GM12874 (cell line): ENCODE measurements at regions not wholly inside any gene's neighbourhood (a gene's known extent, or its start where the extent isn't known, plus 50 kb on each side); places are given as distances from the start of the nearest gene placed in this dataset.

Source experiments
- TF ChIP-seq, protein P1 (sequence below): IDR thresholded peaks from 2 replicates; pipeline ENCODE4 v1.5.1; 2011; ENCODE audit warnings: low read depth, mild to moderate bottlenecking, control low read depth, low read length, moderate library complexity; ENCODE audit not compliant: insufficient read depth

DNA sequence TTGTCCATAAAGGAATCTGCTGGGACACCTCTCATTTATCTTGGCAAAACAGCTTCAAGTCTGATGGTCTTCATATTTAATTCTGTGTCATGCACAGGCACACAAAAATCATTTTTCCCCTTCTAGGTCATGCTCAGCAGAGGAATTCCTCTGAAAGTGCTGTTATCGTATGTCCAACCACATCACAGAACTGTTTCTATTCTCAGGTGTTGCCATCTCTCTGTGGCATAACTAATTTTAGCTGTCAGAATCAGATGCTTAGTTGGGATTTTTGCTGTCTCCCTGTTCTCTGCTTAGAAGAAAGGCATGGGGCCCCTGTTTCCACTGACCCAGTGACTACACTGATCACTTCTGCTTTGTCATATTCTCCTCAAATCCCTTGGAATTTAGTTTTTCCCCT is 608.0 kb upstream of the EPHA7 start:
- TF ChIP-seq, protein P1, sequence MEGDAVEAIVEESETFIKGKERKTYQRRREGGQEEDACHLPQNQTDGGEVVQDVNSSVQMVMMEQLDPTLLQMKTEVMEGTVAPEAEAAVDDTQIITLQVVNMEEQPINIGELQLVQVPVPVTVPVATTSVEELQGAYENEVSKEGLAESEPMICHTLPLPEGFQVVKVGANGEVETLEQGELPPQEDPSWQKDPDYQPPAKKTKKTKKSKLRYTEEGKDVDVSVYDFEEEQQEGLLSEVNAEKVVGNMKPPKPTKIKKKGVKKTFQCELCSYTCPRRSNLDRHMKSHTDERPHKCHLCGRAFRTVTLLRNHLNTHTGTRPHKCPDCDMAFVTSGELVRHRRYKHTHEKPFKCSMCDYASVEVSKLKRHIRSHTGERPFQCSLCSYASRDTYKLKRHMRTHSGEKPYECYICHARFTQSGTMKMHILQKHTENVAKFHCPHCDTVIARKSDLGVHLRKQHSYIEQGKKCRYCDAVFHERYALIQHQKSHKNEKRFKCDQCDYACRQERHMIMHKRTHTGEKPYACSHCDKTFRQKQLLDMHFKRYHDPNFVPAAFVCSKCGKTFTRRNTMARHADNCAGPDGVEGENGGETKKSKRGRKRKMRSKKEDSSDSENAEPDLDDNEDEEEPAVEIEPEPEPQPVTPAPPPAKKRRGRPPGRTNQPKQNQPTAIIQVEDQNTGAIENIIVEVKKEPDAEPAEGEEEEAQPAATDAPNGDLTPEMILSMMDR, result no peak

DNA sequence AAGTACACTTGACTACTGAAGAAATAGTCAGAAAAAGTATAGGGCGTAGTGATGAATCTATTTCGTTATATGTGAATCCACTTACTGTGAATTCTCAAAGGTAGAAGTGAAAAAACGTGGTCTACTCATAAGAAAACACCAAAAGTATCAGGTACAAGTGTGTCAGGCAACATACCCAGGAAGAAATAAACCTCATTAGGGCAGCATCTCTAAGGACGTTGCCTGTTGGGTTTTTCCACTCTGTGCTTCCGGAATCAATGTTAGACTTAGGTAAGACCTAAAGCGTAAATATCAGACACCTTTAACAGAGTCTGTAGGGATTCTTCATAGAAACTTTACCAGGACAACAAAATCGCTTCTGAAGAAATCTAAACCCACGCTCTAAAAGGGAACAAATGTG is 607.2 kb upstream of the EPHA7 start:
- TF ChIP-seq, protein P1, result no peak

GRCh38 chr6:94005835-94006234 is 586.5 kb upstream of the EPHA7 start:
- TF ChIP-seq, protein P1, result no peak

DNA sequence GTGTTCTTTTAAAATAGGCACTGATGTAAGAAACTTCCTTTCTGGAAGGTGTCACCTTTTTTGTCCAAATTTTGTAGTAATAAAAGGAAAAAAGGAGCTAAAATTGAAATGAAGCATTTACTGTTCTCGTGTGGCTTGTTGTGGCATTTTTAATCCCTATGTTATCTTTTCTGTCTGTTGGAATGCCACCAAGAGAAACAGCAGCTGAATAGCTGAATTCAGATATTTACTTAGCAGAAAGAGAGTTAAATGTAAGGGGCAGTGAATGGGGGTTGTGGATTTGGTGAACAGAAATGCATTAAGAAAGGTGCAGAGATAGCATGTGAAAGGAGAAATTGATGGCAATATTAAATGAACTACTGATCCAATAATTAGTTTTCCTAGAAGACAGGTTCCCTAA is 573.6 kb upstream of the EPHA7 start:
- TF ChIP-seq, protein P1, result no peak

- TF ChIP-seq, protein P1, result no peak
Observed at GRCh38 chr6:93989630-93990029, 570.3 kb upstream of the EPHA7 start.

DNA sequence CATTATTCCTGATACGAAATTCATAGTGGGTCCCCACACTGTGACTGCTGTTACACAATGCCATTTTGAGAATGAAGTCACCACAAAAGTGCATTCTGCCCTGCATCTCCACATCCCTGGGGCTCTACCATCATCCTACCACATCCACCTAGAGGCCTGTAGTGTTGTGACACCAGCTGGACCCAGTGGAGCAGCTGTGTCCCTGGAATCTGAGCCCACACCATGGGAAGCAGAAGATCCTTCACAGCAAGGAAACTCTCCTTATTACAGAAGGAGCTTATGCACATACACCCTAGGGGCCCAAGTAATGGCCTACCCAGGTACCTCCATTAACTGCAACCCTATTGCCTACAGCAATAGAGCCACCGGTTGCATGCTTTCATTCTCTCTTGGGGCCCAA is 566.6 kb upstream of the EPHA7 start:
- TF ChIP-seq, protein P1, result no peak

DNA sequence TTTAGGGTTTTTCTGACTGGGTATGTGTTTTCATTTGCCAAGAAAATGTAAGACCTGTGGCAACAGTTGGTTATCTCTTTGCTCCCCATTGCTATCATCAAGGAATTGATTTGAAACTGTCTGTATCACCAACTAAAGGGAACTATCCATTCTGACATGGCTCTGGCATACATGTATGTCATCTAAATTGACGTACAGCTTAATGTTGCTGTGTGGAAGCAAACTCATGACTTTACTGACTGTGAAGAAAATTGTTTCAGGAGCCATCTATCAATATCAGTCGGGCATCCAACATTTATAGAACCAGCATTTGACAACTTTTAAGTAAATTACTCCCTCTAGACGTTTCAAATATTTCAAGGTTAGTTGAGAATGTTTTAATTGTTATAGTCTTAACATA is 555.8 kb upstream of the EPHA7 start:
- TF ChIP-seq, protein P1, result no peak

- TF ChIP-seq, protein P1, result no peak
Observed at GRCh38 chr6:93974332-93974731, 555.0 kb upstream of the EPHA7 start.
